CD4-positive, alpha-beta T cell treated with Interleukin-21 for 1 hour (primary cell): ENCODE measurements at regions not wholly inside any gene's neighbourhood (a gene's known extent, or its start where the extent isn't known, plus 50 kb on each side); places are given as distances from the start of the nearest gene placed in this dataset.
"Not testable (repeated sequence)": the region's sequence is repeated elsewhere in the genome, so short reads cannot be mapped to it uniquely, and the experiment has no call there.

ENCODE experiments used
- DNase-seq: peaks from one replicate; pipeline ENCODE4 v3.0.0-alpha.2; 2020

GRCh38 chr10:33858326-33858725 is 523.9 kb upstream of the NRP1 start:
- DNase-seq: no peak

GRCh38 chr10:33853221-33853620 is 518.8 kb upstream of the NRP1 start:
- not testable (repeated sequence) for DNase-seq

GRCh38 chr10:33843379-33843778 is 508.9 kb upstream of the NRP1 start:
- no peak for DNase-seq

GRCh38 chr10:33841678-33842077 is 507.2 kb upstream of the NRP1 start:
- no peak for DNase-seq

GRCh38 chr10:33838731-33839130 is 504.3 kb upstream of the NRP1 start:
- no peak for DNase-seq

GRCh38 chr10:33837736-33838135 is 503.3 kb upstream of the NRP1 start:
- DNase-seq: no peak

GRCh38 chr10:33835556-33835955 is 501.1 kb upstream of the NRP1 start:
- DNase-seq: no peak

GRCh38 chr10:33833566-33833965 is 499.1 kb upstream of the NRP1 start:
- DNase-seq: no peak

- DNase-seq: no peak
Observed at GRCh38 chr10:33832124-33832787, 497.8 kb upstream of the NRP1 start.

GRCh38 chr10:33831591-33831990 is 497.1 kb upstream of the NRP1 start:
- DNase-seq: no peak

- not testable (repeated sequence) for DNase-seq
Observed at GRCh38 chr10:33829899-33830298, 495.4 kb upstream of the NRP1 start.

- no peak for DNase-seq
Observed at GRCh38 chr10:33828592-33828991, 494.1 kb upstream of the NRP1 start.

GRCh38 chr10:33826186-33826585 is 491.7 kb upstream of the NRP1 start:
- DNase-seq: no peak

- no peak for DNase-seq
Observed at GRCh38 chr10:33822774-33823173, 488.3 kb upstream of the NRP1 start.

- DNase-seq: no peak
Observed at GRCh38 chr10:33820531-33820930, 486.1 kb upstream of the NRP1 start.

GRCh38 chr10:33819206-33819605 is 484.7 kb upstream of the NRP1 start:
- no peak for DNase-seq

- DNase-seq: no peak
Observed at GRCh38 chr10:33818343-33818742, 483.9 kb upstream of the NRP1 start.

GRCh38 chr10:33817605-33818004 is 483.1 kb upstream of the NRP1 start:
- no peak for DNase-seq

GRCh38 chr10:33815776-33816175 is 481.3 kb upstream of the NRP1 start:
- no peak for DNase-seq

- DNase-seq: no peak
Observed at GRCh38 chr10:33813871-33814270, 479.4 kb upstream of the NRP1 start.

- DNase-seq: no peak
Observed at GRCh38 chr10:33813415-33813814, 478.9 kb upstream of the NRP1 start.

- no peak for DNase-seq
Observed at GRCh38 chr10:33812586-33812985, 478.1 kb upstream of the NRP1 start.

GRCh38 chr10:33810986-33811385 is 476.5 kb upstream of the NRP1 start:
- DNase-seq: no peak

GRCh38 chr10:33809732-33810131 is 475.3 kb upstream of the NRP1 start:
- DNase-seq: no peak

- DNase-seq: no peak
Observed at GRCh38 chr10:33808475-33808874, 474.0 kb upstream of the NRP1 start.
